SK-N-SH treated with all-trans-retinoic acid at 6 μM for 48 hours (cell line): ENCODE measurements at regions not wholly inside any gene's neighbourhood (a gene's known extent, or its start where the extent isn't known, plus 50 kb on each side); places are given as distances from the start of the nearest gene placed in this dataset.

Experiments used
- ATAC-seq: fragments of 200-7000 bp; cut with Tn5 transposase; 3 replicates; pipeline ENCODE4 v1.9.1; 2020; ENCODE audit warnings: mild to moderate bottlenecking, moderate library complexity
- CSDC2 ChIP-seq: fragments of 250-450 bp; sonication (Bioruptor Pico); IDR thresholded peaks from 2 replicates; pipeline ENCODE4 v1.5.0; 2020; ENCODE audit warnings: mild to moderate bottlenecking, moderate library complexity
- GLIS3 ChIP-seq: fragments of 250-450 bp; sonication (Bioruptor Pico); IDR thresholded peaks from 2 replicates; pipeline ENCODE4 v1.5.0; 2020; ENCODE audit warnings: mild to moderate bottlenecking, moderate library complexity
- ISL1 ChIP-seq: fragments of 250-450 bp; sonication (Bioruptor Pico); IDR thresholded peaks from 2 replicates; pipeline ENCODE4 v2.1.2; 2022; ENCODE audit warnings: mild to moderate bottlenecking, moderate library complexity
- OSR1 ChIP-seq: fragments of 250-450 bp; sonication (Bioruptor Pico); IDR thresholded peaks from 2 replicates; pipeline ENCODE4 v1.8.0; 2022; ENCODE audit warnings: moderate library complexity, mild to moderate bottlenecking, inconsistent platforms
- PATZ1 ChIP-seq: fragments of 250-450 bp; sonication (Bioruptor Pico); IDR thresholded peaks from 2 replicates; pipeline ENCODE4 v1.8.0; 2020; ENCODE audit warnings: mild to moderate bottlenecking, moderate library complexity, borderline replicate concordance
- POU6F1 ChIP-seq: fragments of 250-450 bp; sonication (Bioruptor Pico); IDR thresholded peaks from 2 replicates; pipeline ENCODE4 v1.8.0; 2021; ENCODE audit warnings: low read depth, mild to moderate bottlenecking, moderate library complexity, borderline replicate concordance
- PPARA ChIP-seq: fragments of 250-450 bp; sonication (Bioruptor Pico); IDR thresholded peaks from 2 replicates; pipeline ENCODE4 v1.5.0; 2020; ENCODE audit warnings: mild to moderate bottlenecking, borderline replicate concordance
- RARB ChIP-seq: fragments of 250-450 bp; sonication (Bioruptor Pico); IDR thresholded peaks from 2 replicates; pipeline ENCODE4 v1.8.0; 2021; ENCODE audit warnings: mild to moderate bottlenecking, moderate library complexity
- SNAI2 ChIP-seq: fragments of 250-450 bp; sonication (Bioruptor Pico); IDR thresholded peaks from 2 replicates; pipeline ENCODE4 v1.5.0; 2020; ENCODE audit warnings: mild to moderate bottlenecking, moderate library complexity
- TCF4 ChIP-seq: fragments of 250-450 bp; sonication (Bioruptor Pico); IDR thresholded peaks from 2 replicates; pipeline ENCODE4 v1.8.0; 2021; ENCODE audit warnings: mild to moderate bottlenecking, moderate library complexity, borderline replicate concordance
- TOX ChIP-seq: fragments of 250-450 bp; sonication (Bioruptor Pico); IDR thresholded peaks from 2 replicates; pipeline ENCODE4 v1.8.0; 2021; ENCODE audit warnings: mild to moderate bottlenecking, moderate library complexity, borderline replicate concordance
- TSHZ2 ChIP-seq: fragments of 250-450 bp; sonication (Bioruptor Pico); IDR thresholded peaks from 2 replicates; pipeline ENCODE4 v1.5.0; 2020; ENCODE audit warnings: mild to moderate bottlenecking, moderate library complexity
- ZFP3 ChIP-seq: fragments of 250-450 bp; sonication (Bioruptor Pico); IDR thresholded peaks from 2 replicates; pipeline ENCODE4 v1.5.0; 2020; ENCODE audit warnings: mild to moderate bottlenecking, moderate library complexity
- ZFP30 ChIP-seq: fragments of 450-650 bp; formaldehyde crosslinking; IDR thresholded peaks from 2 replicates; pipeline ENCODE4 v1.5.0; 2022; ENCODE audit warnings: mild to moderate bottlenecking, moderate library complexity
- ZNF70 ChIP-seq: fragments of 450-650 bp; formaldehyde crosslinking; IDR thresholded peaks from 2 replicates; pipeline ENCODE4 v1.5.0; 2020; ENCODE audit warnings: mild to moderate bottlenecking, moderate library complexity
- ZNF8 ChIP-seq: fragments of 450-650 bp; formaldehyde crosslinking; IDR thresholded peaks from 2 replicates; pipeline ENCODE4 v1.5.0; 2020; ENCODE audit warnings: mild to moderate bottlenecking, moderate library complexity
- TF ChIP-seq, protein P1 (sequence below): fragments of 250-450 bp; sonication (Bioruptor Pico); IDR thresholded peaks from 2 replicates; pipeline ENCODE4 v1.5.1; 2021; ENCODE audit warnings: mild to moderate bottlenecking, moderate library complexity
- TF ChIP-seq, protein P2 (sequence below): fragments of 250-450 bp; sonication (Bioruptor Pico); IDR thresholded peaks from 2 replicates; pipeline ENCODE4 v1.5.1; 2020; ENCODE audit warnings: low read depth, mild to moderate bottlenecking, moderate library complexity

DNA sequence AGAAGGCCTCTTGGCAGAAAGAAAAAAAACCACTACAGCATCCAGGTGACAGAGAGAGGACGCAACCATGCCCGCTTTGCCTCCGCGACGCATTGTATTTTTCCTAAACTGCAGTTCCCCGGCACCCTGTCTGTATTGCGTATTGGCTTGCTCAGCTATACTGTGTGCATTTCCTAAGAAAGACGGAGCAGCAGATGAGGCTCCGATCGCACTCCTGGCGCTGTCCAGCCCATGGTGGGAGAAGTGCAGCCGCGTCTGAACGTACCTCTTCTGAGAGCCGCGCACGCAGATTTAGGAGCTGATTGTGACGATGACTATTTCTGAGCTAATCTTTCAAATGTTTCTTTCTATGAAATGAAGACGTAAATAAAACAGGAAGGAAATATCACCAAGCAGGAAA, 366.5 kb downstream of the IRX1 start:
- no peak for ATAC-seq
- TF ChIP-seq GLIS3 (CRISPR knock-in tag) (no peak), TOX (no peak), TCF4 (CRISPR knock-in tag) (no peak)
- TF ChIP-seq, protein P1, sequence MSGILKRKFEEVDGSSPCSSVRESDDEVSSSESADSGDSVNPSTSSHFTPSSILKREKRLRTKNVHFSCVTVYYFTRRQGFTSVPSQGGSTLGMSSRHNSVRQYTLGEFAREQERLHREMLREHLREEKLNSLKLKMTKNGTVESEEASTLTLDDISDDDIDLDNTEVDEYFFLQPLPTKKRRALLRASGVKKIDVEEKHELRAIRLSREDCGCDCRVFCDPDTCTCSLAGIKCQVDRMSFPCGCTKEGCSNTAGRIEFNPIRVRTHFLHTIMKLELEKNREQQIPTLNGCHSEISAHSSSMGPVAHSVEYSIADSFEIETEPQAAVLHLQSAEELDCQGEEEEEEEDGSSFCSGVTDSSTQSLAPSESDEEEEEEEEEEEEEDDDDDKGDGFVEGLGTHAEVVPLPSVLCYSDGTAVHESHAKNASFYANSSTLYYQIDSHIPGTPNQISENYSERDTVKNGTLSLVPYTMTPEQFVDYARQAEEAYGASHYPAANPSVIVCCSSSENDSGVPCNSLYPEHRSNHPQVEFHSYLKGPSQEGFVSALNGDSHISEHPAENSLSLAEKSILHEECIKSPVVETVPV (CRISPR knock-in tag): no peak
- TF ChIP-seq, all 23 proteins: peak for 0

DNA sequence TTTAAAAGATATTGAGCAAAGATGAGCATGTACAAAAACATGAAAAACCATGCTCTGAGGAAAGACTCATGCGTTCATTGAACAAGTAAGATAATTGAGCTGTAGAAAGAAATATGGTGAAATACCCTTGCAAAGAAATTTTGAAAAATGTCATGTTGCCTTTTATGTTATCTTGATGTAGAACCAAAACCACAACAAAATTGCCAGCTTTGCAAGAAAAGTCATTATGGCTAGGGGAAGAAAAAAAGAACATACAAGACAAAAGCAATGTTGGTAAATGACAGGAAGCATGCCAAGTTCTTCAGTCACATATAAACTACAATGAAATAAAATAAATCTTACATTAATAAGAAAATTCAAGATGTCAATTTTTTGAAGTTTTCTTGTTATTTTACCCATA, 368.0 kb downstream of the IRX1 start:
- TF ChIP-seq ZNF70 (CRISPR knock-in tag) (no peak), SNAI2 (no peak)
- no peak for ATAC-seq

DNA sequence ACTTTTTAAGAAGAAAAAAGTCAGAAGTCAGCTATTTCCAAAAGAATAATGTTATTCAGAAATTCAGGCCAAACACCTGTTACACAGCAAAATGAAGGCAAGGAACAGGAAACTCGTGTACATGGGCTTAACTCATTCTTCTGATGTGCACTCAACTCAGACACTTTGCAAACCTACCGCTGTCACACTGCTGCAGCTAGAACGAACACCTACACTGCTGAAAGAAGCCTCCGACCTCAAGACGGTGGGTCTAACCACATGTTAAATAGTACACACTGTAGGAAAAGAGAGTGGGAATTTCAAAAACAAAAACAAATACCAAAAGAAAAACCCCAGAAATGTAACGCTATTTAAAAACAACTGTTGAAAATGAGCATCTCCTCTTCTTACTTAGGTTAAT, 384.5 kb downstream of the IRX1 start:
- TF ChIP-seq, protein P1 (CRISPR knock-in tag): no peak
- TF ChIP-seq ZNF8 (CRISPR knock-in tag): no peak
- TF ChIP-seq OSR1: no peak
- no peak for ATAC-seq

GRCh38 chr5:3987867-3988266, 392.2 kb downstream of the IRX1 start:
- ATAC-seq: no peak

DNA sequence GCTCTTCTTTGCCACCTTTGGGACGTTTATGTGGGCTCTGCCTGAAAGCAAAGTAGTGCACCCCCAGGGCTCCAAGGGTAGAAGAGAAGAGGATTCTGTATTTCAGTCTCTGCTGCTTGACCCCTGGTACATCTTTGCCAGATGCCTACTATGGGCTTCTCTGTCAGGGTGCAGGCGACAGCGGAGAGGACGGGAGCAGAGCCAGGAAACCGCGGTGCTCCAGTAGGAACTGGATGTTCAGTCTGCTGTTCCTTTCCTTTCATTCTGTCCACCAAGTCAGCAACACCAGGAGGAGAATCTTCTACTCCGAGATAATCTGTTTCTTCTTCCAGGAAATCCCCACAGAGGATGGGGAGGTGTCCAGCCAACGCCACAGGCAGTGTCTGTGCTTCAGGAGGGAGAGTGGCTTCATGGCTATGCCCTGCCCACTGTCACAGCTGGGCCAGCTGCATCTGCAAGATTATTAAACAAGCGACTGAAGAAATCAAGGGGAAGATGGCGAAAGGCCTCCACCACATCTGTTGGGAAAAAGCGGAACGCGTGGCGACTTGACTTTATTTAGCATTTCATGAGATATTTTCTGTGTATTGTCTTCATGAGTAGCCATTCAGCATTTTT, 398.3 kb downstream of the IRX1 start:
- ATAC-seq: no peak
- no peak for TF ChIP-seq CSDC2 (CRISPR knock-in tag)
- no peak for TF ChIP-seq ZFP30 (CRISPR knock-in tag)
- no peak for TF ChIP-seq PPARA (CRISPR knock-in tag)
- no peak for TF ChIP-seq ISL1 (CRISPR knock-in tag)
- TF ChIP-seq, all 23 proteins: peak for 0

More at GRCh38 chr5:3987867-3988266, 392.2 kb downstream of the IRX1 start:
- TF ChIP-seq GLIS3 (CRISPR knock-in tag): no peak
- TF ChIP-seq ZFP3 (CRISPR knock-in tag): no peak
- no peak for TF ChIP-seq ISL1 (CRISPR knock-in tag)

DNA sequence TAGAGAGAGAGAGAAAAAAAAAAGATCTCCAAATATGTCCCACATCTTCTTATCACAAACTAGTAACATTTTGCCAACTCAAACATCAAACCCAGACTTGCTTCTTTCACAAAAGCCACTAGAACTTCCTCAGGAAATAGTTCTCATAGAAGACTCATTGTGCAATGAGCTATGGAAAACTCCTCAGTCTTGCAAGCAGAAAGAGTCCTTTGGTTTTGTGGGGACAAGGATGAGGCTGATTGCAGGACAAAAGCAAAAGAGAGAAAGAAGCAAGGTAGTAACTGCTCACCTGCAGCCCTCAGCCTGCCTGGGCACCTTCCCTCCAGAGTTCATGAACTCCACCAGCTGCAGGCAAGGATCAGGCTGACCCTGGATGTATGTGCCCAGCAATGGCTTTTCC, 399.0 kb downstream of the IRX1 start:
- no peak for TF ChIP-seq POU6F1 (CRISPR knock-in tag)
- TF ChIP-seq RARB (CRISPR knock-in tag): no peak
- TF ChIP-seq TSHZ2: no peak
- no peak for TF ChIP-seq PATZ1
- no peak for TF ChIP-seq TOX
- TF ChIP-seq CSDC2 (CRISPR knock-in tag): no peak
- TF ChIP-seq, protein P2, sequence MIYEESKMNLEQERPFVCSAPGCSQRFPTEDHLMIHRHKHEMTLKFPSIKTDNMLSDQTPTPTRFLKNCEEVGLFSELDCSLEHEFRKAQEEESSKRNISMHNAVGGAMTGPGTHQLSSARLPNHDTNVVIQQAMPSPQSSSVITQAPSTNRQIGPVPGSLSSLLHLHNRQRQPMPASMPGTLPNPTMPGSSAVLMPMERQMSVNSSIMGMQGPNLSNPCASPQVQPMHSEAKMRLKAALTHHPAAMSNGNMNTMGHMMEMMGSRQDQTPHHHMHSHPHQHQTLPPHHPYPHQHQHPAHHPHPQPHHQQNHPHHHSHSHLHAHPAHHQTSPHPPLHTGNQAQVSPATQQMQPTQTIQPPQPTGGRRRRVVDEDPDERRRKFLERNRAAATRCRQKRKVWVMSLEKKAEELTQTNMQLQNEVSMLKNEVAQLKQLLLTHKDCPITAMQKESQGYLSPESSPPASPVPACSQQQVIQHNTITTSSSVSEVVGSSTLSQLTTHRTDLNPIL: no peak
- TF ChIP-seq, protein P1 (CRISPR knock-in tag): no peak
- ATAC-seq: no peak
